Heart right ventricle (tissue), 16 donors: ENCODE measurements at regions not wholly inside any gene's neighbourhood (a gene's known extent, or its start where the extent isn't known, plus 50 kb on each side); places are given as distances from the start of the nearest gene placed in this dataset.

Experiments
- ATAC-seq, 8 donors: fragments of 200-7000 bp; cut with Tn5 transposase; one replicate each; pipeline ENCODE4 v1.9.1; 2020; ENCODE audit warnings: mild to moderate bottlenecking in 8 of 8, moderate library complexity in 8 of 8, moderate number of reproducible peaks in 1 of 8
- DNase-seq, 2 donors: peaks; one replicate each; pipeline ENCODE4 v3.0.0-alpha.2; 2020
- H3K27ac ChIP-seq, 10 donors: fragments of 200-600 bp; sonication (generic) in 2 of 10; one replicate each; pipeline versions ENCODE4 v1.5.0 to v1.8.0; 2020 to 2022; ENCODE audit warnings: mild to moderate bottlenecking in 3 of 10
- H3K27me3 ChIP-seq, 7 donors: fragments of 200-600 bp; one replicate each; pipeline ENCODE4 v1.8.0; 2021 to 2022; ENCODE audit warnings: mild to moderate bottlenecking in 2 of 7
- H3K36me3 ChIP-seq, 9 donors: fragments of 200-600 bp; sonication (generic) in 1 of 9; one replicate each; pipeline versions ENCODE4 v1.5.0 to v1.8.0; 2020 to 2022; ENCODE audit warnings: mild to moderate bottlenecking in 2 of 9
- H3K4me1 ChIP-seq, 9 donors: fragments of 200-600 bp; sonication (generic) in 1 of 9; one replicate each; pipeline versions ENCODE4 v1.5.0 to v1.8.0; 2020 to 2022; ENCODE audit warnings: mild to moderate bottlenecking in 4 of 9
- H3K4me3 ChIP-seq, 10 donors: fragments of 200-600 bp; sonication (generic) in 2 of 10; one replicate each; pipeline versions ENCODE4 v1.5.0 to v1.8.0; 2020 to 2022; ENCODE audit warnings: mild to moderate bottlenecking in 7 of 10, moderate library complexity in 2 of 10
- H3K9me3 ChIP-seq, 11 donors: fragments of 200-600 bp in 10 of 11; sonication (generic) in 2 of 11; one replicate each; pipeline versions ENCODE4 v1.5.0 to v1.8.0; 2013 to 2022; ENCODE audit warnings: mild to moderate bottlenecking in 2 of 11, control low read depth in 1 of 11, moderate library complexity in 1 of 11
- CTCF ChIP-seq, 9 donors: fragments of 200-600 bp; sonication (generic) in 2 of 9; IDR thresholded peaks; one replicate each; pipeline versions ENCODE4 v1.5.0 to v1.8.0; 2021 to 2022; ENCODE audit warnings: antibody characterized with exemption in 9 of 9, mild to moderate bottlenecking in 5 of 9, moderate library complexity in 1 of 9
- WGBS, 2 donors: extraction: QIAGEN DNeasy Blood & Tissue Kit; methylation state at CpG; one replicate each; pipeline ENCODE4 v1.1.7; 2013; ENCODE audit warnings: inconsistent platforms in 1 of 2; 5-methylcytosine and 5-hydroxymethylcytosine counted together
- intact Hi-C, 10 donors: fragments of 100-400 bp; cut with DNase I; formaldehyde crosslinking; loops; one replicate each; pipeline versions ENCODE4 v1.11.1 to v1.14.2; 2022
- donor health status: Arrhythmogenic right ventricular cardiomyopathy.
- donor health status: ischemic (EF 13 %, LVEDD 7.1; RV severe dilation, severe dysfunction).
- donor health status: healthy with polysubstance abuse.
- donor health status: DM: no; HTN: yes; CAD: no.
- donor health status: DM: no; HTN: no; CAD: no.
- donor health status: ischemic (EF 25% LVEDD 6.9; RV normal size, moderate dysfunction).
- donor health status: ischemic (EF 25% LVEDD 5.7; RV mildly dilated, moderate dysfunction).
- donor health status: healthy.
- donor health status: DM: yes; HTN: yes; CAD: no.
- donor health status: Ischemic cardiomyopathy.
- donor health status: ischemic (EF 35%, LVEDD 5.7; RV mildly dilated, moderate dysfunction).
- donor health status: nonischemic (EF 11% LVEDD 7.7; RV severe dilation, severe dysfunction).
- donor health status: DM: yes; HTN: yes; CAD: no.
- donor health status: PGD.
- donor health status: ischemic (EF 29% LVEDD 5.4; RV normal size, mild dysfunction).
- donor health status: nonischemic (EF 23%, LVEDD 6.1; RV moderate dilation, normal function).

- H3K36me3 ChIP-seq = no peaks in the 10 kb centered on the region
- WGBS, 2 donors = 90 to 93% methylated on average over 3 of the region's 3 CpGs
- no peaks in the 10 kb centered on the region for H3K9me3 ChIP-seq
- TF ChIP-seq CTCF (IDR thresholded peaks at IDR 0.05) = no peak
- intact Hi-C loops = no loop called here
- H3K27me3 ChIP-seq = no peaks in the 10 kb centered on the region
- no peaks in the 10 kb centered on the region for H3K4me1 ChIP-seq
- H3K27ac ChIP-seq = no peak overlapping the region
- ATAC-seq (no peak), DNase-seq (no peak)
- H3K4me3 ChIP-seq = no peak overlapping the region
These were observed 540.7 kb downstream of the HTR7 start for GRCh38 chr10:90317172-90317571.

DNA sequence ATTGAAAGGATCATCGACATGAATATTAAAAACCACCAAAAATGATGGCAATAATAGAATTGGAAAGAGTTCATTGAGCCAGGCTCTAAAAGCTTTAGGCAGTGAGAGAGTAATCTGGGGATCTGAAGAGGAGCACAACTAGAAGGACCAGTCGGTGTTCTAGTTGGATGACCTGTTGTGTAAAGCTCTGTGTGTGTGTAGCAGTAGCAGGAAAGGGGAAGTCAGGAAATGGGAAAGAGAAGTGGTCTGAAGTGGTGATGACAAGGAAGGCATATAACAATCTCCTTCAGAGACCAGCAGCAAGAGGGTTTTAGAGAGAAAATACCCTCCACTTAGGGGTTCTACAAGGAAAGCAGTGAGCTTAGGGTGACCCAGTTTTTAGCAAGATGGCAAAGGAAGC is 539.2 kb downstream of the HTR7 start:
- intact Hi-C loops = no loop called here
- H3K9me3 ChIP-seq = no peaks in the 10 kb centered on the region
- ATAC-seq = no peak

GRCh38 chr10:90319188-90319914 is 538.5 kb downstream of the HTR7 start:
- DNase-seq (no peak), ATAC-seq (no peak)
- 58 to 70% methylated on average over 5 of the region's 5 CpGs for WGBS, 2 donors
- Histone ChIP-seq H3K4me3 (no peak overlapping the region), H3K27me3 (no peaks in the 10 kb centered on the region), H3K4me1 (no peaks in the 10 kb centered on the region), H3K9me3 (no peaks in the 10 kb centered on the region), H3K36me3 (no peaks in the 10 kb centered on the region), H3K27ac (no peak overlapping the region)
- TF ChIP-seq CTCF (IDR thresholded peaks at IDR 0.05) = no peak
- intact Hi-C loops = no loop called here

More for the DNA sequence above, 539.2 kb downstream of the HTR7 start:
- no peak for TF ChIP-seq CTCF (IDR thresholded peaks at IDR 0.05)
- no peak for DNase-seq
- no peak overlapping the region for H3K27ac ChIP-seq
- no peak overlapping the region for H3K4me3 ChIP-seq
- H3K4me1 ChIP-seq = no peaks in the 10 kb centered on the region
- no peaks in the 10 kb centered on the region for H3K36me3 ChIP-seq
- 77 to 83% methylated on average over 2 of the region's 2 CpGs for WGBS, 2 donors
- no peaks in the 10 kb centered on the region for H3K27me3 ChIP-seq

DNA sequence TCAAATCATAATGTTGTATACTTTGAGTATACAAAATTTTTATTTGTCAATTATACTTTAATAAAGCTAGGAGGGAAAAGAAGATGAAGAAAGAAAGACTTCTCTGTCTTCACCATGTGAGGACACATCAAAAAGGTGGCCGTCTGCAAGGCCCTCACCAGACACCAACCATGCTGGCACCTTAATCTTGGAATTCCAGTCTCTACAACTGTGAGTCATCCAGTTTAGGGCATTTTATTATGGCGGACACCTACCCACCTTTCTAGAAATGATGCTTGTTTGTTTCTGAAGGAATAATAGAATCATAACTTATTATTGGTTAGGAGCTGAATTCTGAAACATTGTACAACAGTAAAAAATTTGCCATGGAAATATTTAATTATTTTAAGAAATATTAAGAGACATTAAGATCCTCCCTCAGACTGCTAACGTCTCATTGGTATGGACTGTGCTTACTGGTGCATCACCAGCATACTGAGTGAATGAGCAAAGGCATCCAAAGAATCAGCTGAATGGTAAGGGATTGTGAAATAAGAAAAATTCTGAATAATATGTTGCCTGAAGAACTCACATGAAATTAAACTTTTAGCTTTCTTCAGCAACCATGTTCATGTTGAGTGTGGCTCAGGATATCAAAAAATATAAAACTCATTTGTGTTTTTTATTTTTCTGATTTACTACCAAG is 536.6 kb downstream of the HTR7 start:
- no peak for TF ChIP-seq CTCF (IDR thresholded peaks at IDR 0.05)
- ATAC-seq = no peak
- Histone ChIP-seq H3K27me3 (no peaks in the 10 kb centered on the region), H3K27ac (no peak overlapping the region), H3K36me3 (no peaks in the 10 kb centered on the region), H3K9me3 (no peaks in the 10 kb centered on the region), H3K4me3 (no peak overlapping the region), H3K4me1 (no peaks in the 10 kb centered on the region)
- no peak for DNase-seq
- 86 to 89% methylated on average over 3 of the region's 3 CpGs for WGBS, 2 donors
- intact Hi-C loops = no loop called here
